Thyroid gland (tissue), 4 donors: ENCODE measurements at regions not wholly inside any gene's neighbourhood (a gene's known extent, or its start where the extent isn't known, plus 50 kb on each side); places are given as distances from the start of the nearest gene placed in this dataset.

Experiments used
- DNase-seq, 2 donors: peaks; one replicate each; pipeline ENCODE4 v3.0.0-alpha.2; 2019
- H3K27ac ChIP-seq, 3 donors: fragments of 200-600 bp; sonication (generic); 1 replicate in 2 of 3; 2 replicates in 1 of 3; pipeline ENCODE4 v1.5.1; 2016 to 2019; ENCODE audit warnings: mild to moderate bottlenecking in 1 of 3, moderate library complexity in 1 of 3
- H3K27me3 ChIP-seq: fragments of 200-600 bp; sonication (generic); one replicate; pipeline ENCODE4 v1.5.1; 2019
- H3K36me3 ChIP-seq, 2 donors: fragments of 200-600 bp; sonication (generic); one replicate each; pipeline ENCODE4 v1.5.1; 2016 to 2019
- H3K4me1 ChIP-seq, 2 donors: fragments of 200-600 bp; sonication (generic); one replicate each; pipeline ENCODE4 v1.5.1; 2017 to 2019
- H3K4me3 ChIP-seq, 3 donors: fragments of 200-600 bp; sonication (generic); replicated peaks in 1 of 3; 1 replicate in 2 of 3; 2 replicates in 1 of 3; pipeline ENCODE4 v1.5.1; 2016; ENCODE audit warnings: mild to moderate bottlenecking in 1 of 3
- H3K9me3 ChIP-seq: fragments of 200-600 bp; sonication (generic); one replicate; pipeline ENCODE4 v1.5.1; 2017
- CTCF ChIP-seq, 6 experiments: fragments of 200-600 bp in 3 of 6; fragments of 450-650 bp in 3 of 6; sonication (generic) in 3 of 6; IDR thresholded peaks; one replicate each; pipeline ENCODE4 v1.5.1; 2016 to 2019; ENCODE audit warnings: antibody characterized with exemption in 6 of 6, mild to moderate bottlenecking in 2 of 6, inconsistent platforms in 1 of 6, moderate library complexity in 1 of 6
- POLR2A ChIP-seq, 2 donors: fragments of 450-650 bp; IDR thresholded peaks; one replicate each; pipeline ENCODE4 v1.6.1; 2017; ENCODE audit warnings: antibody characterized with exemption in 2 of 2, mild to moderate bottlenecking in 2 of 2, moderate library complexity in 1 of 2
- WGBS, 2 donors: methylation state at CpG; one replicate each; pipeline ENCODE4 v1.1.5; 2017; 5-methylcytosine and 5-hydroxymethylcytosine counted together
- intact Hi-C: fragments of 100-400 bp; cut with DNase I; formaldehyde crosslinking; loops from one replicate; pipeline ENCODE4 v1.15.1; 2023

GRCh38 chr2:217168496-217168895, 308.6 kb upstream of the TNP1 start:
- H3K27me3 ChIP-seq, result no peaks in the 10 kb centered on the region
- H3K27ac ChIP-seq, result no peak overlapping the region
- H3K9me3 ChIP-seq, result no peaks in the 10 kb centered on the region
- peaks cover 6 to 7% of the 10 kb centered on the region in 2 donors for H3K4me1 ChIP-seq
- H3K4me3 ChIP-seq, result no peak overlapping the region
- no peak for TF ChIP-seq POLR2A (IDR thresholded peaks at IDR 0.05)
- TF ChIP-seq CTCF (IDR thresholded peaks at IDR 0.05), result no peak
- no peak for DNase-seq
- intact Hi-C loops, result loop anchor here (10.0 kb wide), 1 partner anchor 474 kb away; the partner anchor contains the start of gene IGFBP5
- H3K36me3 ChIP-seq, result no peaks in the 10 kb centered on the region
- WGBS, 2 donors, result 37 to 59% methylated on average over 1 of the region's 1 CpG

- Histone ChIP-seq H3K4me1 (peaks cover 6 to 7% of the 10 kb centered on the region in 2 donors), H3K36me3 (no peaks in the 10 kb centered on the region), H3K4me3 (no peak overlapping the region), H3K27me3 (no peaks in the 10 kb centered on the region), H3K9me3 (no peaks in the 10 kb centered on the region), H3K27ac (no peak overlapping the region)
- TF ChIP-seq CTCF (IDR thresholded peaks at IDR 0.05), result no peak
- TF ChIP-seq POLR2A (IDR thresholded peaks at IDR 0.05), result no peak
- no peak for DNase-seq
- intact Hi-C loops, result loop anchor here (10.0 kb wide), 1 partner anchor 473 kb away; the partner anchor contains the start of gene IGFBP5
These were observed 307.7 kb upstream of the TNP1 start for GRCh38 chr2:217167531-217167930.

GRCh38 chr2:217166241-217166850, 306.5 kb upstream of the TNP1 start:
- Histone ChIP-seq H3K4me1 (peaks cover 6 to 8% of the 10 kb centered on the region in 2 donors), H3K27ac (no peak overlapping the region), H3K36me3 (no peaks in the 10 kb centered on the region), H3K4me3 (no peak overlapping the region), H3K27me3 (no peaks in the 10 kb centered on the region), H3K9me3 (no peaks in the 10 kb centered on the region)
- WGBS, 2 donors, result 65 to 81% methylated on average over 3 of the region's 3 CpGs
- intact Hi-C loops, result loop anchor here (10.0 kb wide), 1 partner anchor 472 kb away; the partner anchor contains the start of gene IGFBP5
- peak; percentile 30 to 67 (median 56) for TF ChIP-seq CTCF (IDR thresholded peaks at IDR 0.05)
- no peak for TF ChIP-seq POLR2A (IDR thresholded peaks at IDR 0.05)
- DNase-seq, result no peak

GRCh38 chr2:217165547-217165946, 305.7 kb upstream of the TNP1 start:
- Histone ChIP-seq H3K4me3 (no peak overlapping the region), H3K36me3 (no peaks in the 10 kb centered on the region), H3K9me3 (no peaks in the 10 kb centered on the region), H3K4me1 (peaks cover 6 to 12% of the 10 kb centered on the region in 2 donors), H3K27ac (no peak overlapping the region), H3K27me3 (no peaks in the 10 kb centered on the region)
- intact Hi-C loops, result loop anchor here (10.0 kb wide), 1 partner anchor 471 kb away; the partner anchor contains the start of gene IGFBP5
- no peak for TF ChIP-seq POLR2A (IDR thresholded peaks at IDR 0.05)
- no peak for TF ChIP-seq CTCF (IDR thresholded peaks at IDR 0.05)
- DNase-seq, result no peak
- WGBS, 2 donors, result 89 to 93% methylated on average over 2 of the region's 2 CpGs

GRCh38 chr2:217163987-217164386, 304.1 kb upstream of the TNP1 start:
- 92 to 95% methylated on average over 4 of the region's 4 CpGs for WGBS, 2 donors
- no peak for DNase-seq
- TF ChIP-seq POLR2A (IDR thresholded peaks at IDR 0.05) (no peak), CTCF (IDR thresholded peaks at IDR 0.05) (no peak)

More at GRCh38 chr2:217163987-217164386, 304.1 kb upstream of the TNP1 start:
- Histone ChIP-seq H3K9me3 (no peaks in the 10 kb centered on the region), H3K27ac (no peak overlapping the region), H3K36me3 (no peaks in the 10 kb centered on the region), H3K27me3 (no peaks in the 10 kb centered on the region), H3K4me1 (peaks cover 6 to 12% of the 10 kb centered on the region in 2 donors), H3K4me3 (no peak overlapping the region)
- intact Hi-C loops, result loop anchor here (10.0 kb wide), 1 partner anchor 469 kb away; the partner anchor contains the start of gene IGFBP5
